ENCODE measurements at regions not wholly inside any gene's neighbourhood (a gene's known extent, or its start where the extent isn't known, plus 50 kb on each side); places are given as distances from the start of the nearest gene placed in this dataset.
"Not testable (repeated sequence)": the region's sequence is repeated elsewhere in the genome, so short reads cannot be mapped to it uniquely, and the experiment has no call there.

DNA sequence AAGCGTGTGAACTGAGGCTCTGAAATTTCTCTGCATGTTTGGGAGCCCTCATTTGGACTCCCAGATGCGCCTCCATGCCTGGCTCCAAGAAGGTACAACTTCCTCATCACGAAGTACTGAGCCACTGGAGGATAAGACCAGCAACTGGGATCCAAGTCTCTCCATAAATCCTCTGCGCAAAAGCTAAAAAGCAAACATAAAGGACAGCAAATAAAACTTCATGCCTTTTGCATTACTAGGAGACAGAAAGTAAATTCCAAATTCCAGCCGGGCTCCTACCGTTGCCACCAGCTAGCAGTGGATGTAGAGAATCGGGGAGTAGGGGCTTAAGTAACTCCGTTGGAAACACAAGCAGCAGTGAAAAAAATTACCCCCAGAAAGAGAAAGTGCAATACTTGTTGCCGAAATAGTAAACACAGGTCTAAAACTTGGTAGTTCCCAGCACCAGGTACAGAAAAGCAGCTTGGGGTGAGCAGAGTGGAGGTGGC lies 477.1 kb upstream of the TENM3 start:
- no peak for DNase-seq

DNA sequence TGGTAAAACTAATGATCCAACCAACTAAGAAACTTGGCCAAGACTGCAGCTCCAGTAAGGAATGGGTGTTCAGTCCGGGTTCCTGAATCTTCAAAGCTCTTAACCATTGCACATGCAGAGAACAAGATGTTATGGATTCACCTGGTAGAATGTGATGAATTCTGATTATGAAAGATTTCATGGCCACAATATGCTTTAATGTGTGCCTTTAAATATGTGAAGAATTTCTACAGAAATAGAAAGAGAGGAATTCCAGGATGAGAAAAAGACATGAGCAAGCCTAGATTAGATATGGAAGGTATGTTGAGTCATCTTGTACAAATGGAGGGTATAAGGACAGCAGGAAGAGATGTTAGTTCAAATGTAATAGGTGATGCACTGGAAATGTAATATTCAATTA lies 472.2 kb upstream of the TENM3 start:
- DNase-seq, result no peak

DNA sequence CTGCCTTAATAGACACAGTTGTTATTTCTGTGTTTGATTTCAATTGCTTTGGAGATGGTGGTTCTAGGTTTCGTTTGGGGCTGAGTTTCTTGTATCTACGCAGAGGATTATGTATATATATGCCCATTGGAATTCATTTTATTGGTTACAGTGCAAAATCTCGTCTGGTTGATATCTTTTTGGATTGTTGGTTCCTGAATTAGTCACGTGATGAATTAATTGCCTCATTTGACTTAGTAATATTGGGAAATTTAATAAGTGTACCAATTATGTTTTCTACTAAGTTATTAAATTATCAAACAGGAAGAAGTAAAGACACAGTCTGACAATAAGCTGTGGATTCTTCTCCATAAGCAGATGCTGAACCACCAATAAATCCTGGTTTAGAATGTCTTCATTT lies 467.9 kb upstream of the TENM3 start:
- no peak for DNase-seq

DNA sequence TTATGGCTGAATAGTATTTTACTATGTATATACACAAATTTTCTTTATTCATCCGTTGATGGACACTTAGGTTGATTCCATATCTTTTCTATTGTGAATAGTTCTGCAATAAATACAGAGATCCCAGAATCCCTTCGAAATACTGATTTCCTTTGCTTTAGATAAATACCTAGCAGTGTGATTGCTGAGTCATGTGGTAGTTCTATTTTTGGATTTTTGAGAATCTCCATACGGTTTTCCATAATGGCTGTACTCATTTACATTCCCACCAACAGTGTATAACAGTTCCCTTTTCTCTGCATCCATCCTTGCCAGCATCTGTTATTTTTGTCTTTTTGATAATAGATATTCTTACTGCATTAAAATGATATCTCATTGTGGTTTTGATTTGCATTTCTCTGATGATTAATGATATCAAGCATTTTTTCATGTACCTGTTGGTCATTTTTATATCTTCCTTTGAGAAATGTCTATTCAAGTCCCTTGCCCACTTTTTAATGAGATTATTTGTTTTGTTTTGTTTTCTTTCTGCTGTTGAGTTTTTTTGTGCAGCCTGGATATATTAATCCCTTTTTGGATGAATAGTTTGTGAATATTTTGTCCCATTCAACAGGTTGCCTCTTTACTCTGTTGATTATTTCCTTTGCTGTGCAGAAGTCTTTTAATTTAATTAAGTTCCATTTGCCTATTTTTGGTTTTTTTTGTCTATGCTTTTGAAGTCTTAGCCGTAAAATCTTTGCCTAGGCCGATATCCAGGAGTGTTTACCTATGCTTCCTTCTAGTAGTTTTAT lies 466.7 kb upstream of the TENM3 start:
- DNase-seq, result no peak

DNA sequence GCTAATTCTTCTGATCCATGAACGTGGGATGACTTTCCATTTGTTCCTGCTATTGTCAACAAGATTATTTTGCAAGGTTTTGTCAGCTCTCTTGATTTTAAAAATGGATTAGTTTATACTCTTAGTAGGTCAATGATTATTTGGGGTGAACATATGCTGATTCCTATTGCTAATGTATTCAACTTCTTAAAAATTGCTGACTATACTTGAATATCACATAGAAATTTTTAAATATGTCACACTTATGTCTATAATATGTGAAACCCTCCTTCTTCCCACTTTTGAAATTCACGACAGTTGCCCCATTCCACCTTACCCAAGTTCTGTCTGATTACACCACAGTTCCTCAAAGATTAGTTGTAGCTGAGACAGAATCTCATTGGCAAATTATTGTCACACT lies 465.7 kb upstream of the TENM3 start:
- DNase-seq, result no peak

DNA sequence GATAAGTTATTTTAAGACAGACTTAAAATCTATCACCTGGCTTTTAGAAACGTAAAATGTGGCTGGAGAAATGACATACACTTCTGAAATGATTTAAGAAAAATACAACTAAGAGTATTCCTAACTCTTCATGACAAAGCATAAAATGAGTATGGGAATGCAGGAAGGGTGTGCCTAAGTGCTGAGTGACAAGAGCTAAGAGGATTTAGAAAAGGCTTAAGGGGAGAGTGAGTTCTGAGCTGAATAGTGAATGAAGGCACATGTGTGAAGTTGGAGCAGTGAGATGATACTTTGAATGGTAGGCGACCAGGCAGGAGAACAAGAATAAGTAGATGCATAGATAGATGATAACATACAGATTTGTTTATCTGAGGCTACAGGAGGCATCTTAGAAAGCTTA lies 458.3 kb upstream of the TENM3 start:
- DNase-seq, result no peak

DNA sequence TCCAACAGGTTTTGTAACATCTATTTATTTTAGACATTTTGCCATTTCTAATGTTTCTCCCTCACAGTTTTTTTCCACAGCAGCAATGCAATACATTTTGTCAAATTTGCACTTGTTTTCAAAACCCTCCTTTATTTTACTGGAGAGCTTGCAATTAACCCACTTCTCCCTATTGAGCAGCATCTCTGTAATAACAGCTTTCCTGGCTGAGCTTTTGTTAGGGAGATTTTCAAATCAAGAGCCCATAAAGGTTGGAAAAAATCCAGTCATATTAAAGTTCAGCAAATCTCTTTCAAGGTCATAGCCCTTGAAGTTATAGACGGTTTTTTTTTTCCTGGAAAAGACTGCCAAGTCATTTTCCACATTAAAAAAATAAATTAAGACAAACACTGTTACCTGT lies 450.6 kb upstream of the TENM3 start:
- DNase-seq, result no peak

DNA sequence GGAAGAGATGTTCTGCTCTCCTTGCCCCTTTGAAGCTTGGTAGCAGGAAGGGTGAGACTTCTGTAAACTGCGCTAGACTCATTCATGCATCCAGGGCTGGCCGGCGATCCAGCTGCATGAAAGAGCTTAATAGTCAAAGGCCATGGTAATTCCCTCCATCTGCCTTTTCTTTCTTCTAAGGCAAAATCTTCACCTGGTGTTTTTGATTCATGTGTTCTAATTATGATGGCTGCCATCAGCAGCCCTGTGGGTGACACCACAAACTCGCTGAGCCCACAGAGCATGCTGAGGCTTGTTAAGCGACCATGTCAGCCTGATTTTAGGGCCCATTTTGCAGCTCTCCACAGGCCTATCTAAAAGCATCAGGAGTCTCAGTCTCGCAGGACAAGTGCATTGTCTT lies 450.1 kb upstream of the TENM3 start:
- DNase-seq, result no peak

DNA sequence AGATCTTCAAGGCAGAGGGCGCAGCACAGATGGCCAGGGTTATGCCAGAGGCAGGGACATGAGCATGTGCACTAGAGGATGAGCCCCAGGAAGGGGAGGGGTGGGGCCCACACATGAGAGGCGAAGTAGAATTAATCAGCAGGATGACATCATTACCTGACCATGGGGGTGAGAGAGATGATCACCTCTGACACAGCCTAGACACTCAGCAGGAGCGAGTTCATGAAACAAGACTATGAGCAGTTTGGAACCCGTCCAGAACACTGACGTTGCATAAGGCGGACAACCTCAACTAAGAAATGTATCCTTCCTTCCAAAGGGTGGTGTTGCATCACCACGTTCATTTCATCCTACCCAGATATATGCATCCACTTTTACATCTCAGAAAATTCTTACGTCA lies 446.7 kb upstream of the TENM3 start:
- DNase-seq, result no peak

DNA sequence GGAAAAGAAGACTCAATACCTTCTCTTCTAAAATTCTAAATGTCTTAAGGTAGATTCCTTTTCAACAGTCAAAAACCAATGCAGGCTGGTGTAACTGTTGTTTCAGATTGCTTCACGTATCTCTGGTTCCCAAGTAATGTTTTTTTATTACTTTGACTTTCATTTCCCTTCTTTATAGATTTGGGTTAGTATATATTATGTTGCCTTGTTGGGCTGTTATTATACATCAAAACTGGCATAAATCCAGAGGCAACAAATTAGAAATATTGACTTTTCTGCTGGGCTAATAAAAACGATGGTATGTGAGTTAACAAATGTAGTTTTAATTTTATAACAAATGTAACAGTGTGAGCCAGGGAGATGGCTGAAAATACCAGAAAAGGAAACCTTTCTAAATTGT lies 444.7 kb upstream of the TENM3 start:
- no peak for DNase-seq

DNA sequence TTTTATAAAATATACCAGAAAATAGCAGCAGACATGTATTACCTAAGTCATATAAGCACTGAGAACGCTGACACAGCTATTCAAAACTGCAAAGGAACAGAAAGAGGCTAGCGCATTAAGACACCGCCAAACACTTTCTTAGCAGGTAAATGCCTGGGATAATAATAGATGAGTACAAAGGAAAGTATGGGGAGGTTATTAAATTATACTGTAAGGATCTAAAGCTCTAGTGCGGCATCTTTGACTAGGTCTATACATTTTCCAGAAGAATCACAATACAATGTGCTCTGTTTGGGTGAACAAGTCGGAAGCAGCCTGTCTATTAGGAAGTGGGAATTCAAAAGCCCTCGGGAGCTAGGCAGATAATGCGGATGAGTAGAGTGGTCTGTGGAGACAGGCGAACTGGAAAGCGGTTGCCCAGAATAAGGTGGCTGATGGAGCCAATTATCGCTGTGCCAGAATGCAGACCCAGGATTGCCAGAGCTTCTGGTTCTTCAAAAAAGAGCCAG lies 443.6 kb upstream of the TENM3 start:
- DNase-seq, result no peak

DNA sequence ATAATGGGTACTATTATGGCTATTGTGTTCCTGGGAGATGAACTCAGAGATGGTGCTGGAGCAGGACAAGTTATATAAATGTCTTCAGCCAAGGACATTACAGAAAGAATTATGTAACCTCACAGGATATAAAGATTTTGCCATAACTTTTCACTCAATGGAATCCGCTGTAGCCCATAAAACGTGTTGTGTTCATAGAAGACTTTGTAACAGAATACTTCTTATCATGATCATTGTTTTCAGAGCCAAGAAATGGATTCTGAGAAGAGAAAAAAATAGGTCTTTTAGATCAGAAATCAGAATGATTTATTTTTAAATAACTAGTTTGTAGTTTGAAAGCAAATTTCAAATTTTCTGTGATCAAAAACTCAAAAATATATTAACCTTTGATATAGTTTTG lies 441.0 kb upstream of the TENM3 start:
- DNase-seq, result no peak

DNA sequence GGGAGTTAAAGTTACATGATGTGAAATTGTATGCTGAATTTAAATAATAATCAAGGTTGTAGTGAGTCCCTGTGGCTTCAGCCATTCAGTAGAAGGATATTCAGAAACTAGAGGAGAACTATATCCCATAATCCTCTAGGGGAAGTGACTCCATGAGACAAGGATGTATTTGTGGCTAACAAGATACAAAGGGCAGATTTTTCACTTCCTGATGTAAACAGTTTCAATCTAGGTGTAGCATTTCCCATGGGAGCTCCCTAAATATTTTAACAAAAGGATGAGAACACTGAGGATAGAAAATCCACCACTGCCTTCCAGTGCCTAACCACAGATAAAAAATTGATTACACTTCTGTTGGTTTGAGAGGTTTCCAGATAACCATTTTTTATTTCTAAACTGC lies 435.4 kb upstream of the TENM3 start:
- no peak for DNase-seq

DNA sequence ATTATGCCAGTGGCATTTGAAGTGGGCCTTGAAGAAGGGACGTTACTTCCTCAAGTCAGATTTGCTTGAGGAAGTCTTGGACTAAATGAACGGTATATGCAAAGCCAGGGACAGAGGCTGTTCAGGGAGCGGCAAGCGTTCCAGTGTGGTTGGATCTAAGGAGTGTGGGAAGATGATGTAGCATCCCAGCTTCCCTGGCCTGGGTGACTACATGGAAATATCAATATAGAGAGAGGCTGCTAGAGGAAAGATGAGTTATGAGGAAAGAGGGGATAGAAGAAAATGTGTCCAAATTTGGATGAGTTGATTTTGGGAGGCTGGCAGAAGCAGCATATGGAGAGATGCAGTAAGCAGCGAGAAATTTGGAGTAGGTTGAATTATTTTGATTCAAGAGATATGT lies 432.5 kb upstream of the TENM3 start:
- no peak for DNase-seq

DNA sequence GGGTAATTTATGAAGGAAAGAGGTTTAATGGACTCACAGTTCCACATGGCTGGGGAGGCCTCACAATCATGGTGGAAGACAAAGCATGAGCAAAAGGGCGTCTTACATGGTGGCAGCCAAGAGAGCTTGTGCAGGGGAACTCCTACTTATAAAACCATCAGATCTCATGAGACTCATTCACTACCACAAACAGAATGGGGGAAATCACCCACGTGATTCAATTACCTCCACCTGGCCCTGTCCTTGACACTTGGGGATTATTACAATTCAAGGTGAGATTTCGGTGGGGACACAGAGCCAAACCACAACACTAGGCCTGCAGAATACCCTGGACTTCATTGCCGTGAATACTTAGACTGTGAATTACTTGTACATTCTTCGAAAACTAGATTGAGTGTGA lies 431.7 kb upstream of the TENM3 start:
- not testable (repeated sequence) for DNase-seq

DNA sequence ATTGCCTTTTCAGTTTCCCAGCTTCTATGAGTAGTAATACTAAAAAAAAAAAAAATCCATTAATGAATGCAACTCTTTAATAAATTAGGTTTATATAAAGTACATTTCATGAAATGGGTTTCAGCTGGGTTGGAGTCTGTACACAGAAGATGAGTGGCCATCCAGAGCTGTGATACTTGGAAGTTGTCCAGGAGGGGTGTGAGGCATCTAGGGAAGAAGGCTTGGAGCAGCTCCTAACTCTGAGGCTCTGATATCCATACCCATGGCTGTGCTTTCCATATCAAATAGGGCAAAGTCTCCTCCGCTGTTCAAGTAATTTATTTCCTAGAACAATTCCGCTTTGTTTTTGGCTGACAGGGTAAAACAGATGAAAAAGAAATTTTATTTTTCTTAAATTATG lies 423.3 kb upstream of the TENM3 start:
- no peak for DNase-seq

DNA sequence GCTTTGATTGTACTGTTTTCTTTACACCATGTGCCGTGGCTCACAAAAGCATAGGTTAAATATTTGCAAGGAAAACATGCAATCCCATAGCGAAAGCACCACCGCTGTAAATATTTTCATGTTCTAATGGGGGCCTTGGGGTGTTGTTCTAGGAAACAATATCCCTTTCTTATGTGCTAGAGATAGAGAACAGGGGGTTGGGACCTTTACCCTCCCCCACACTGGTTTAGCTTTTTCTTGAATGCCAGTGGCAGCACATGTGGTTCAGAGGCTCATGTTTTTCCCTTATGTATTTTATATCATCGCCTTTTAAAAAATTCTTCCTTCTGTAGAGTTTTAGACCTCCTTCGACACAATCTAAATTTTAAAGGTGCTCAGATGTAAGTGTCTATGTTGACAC lies 422.6 kb upstream of the TENM3 start:
- no peak for DNase-seq

DNA sequence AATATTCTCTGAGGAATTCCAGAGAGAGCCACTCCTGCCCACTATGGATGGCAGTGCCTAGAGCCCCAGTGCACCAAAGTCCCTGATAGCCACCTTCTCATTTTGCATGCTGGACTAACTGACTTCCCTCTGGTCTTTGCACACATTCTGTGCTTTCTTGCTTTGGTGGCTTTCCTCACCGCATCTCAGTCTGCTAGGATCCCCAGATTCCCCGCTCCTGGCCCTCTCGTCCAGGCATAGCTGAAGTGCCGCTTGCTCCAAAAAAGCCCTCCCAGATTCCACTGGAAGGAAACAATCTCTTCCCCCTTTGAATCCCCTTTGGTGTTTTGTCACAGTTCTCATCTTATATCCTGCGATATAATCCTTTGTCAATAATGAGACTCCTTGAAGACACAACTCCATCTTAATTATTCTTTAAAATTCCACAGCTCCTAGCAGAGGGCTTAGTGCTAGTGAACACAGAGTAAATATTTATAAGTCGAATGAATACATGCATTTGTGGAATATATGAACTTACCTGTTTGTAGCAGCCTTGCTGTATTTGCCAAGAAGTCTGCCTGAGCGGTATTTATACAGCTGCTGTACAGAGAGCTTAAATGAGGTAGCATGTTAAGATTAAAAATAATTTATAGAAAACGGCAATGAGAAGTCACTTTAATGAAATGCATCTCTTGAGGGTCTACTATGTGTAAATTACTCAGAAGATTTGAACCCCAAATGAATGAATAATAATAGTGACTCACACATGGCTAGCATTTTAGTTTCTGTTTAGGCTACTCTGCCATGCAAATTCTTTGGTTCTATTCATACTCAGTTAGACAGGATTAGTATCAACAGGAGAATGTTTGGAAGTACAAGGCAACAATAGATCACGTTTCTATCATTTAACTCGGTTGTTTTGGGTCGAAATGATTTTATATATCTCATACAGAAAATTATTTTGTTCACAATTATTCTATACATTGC lies 421.9 kb upstream of the TENM3 start:
- DNase-seq, result no peak

DNA sequence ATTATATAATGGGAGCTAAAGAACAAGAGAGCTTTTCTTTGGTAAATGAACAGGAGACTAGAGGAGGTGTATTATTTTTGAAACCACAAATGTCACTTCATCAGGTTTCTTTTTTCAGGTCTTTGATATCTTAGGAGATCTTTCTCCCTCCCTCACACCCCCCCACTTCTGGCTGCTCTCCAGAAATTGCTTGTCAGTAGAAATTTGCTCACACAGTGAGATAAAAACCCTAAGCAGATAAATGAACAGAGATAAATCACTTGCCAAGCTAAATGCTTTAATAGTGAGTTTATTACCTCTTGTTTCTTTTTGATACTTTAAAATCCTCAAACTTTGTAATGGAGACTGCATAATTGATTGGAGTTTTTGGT lies 421.2 kb upstream of the TENM3 start:
- DNase-seq, result no peak

DNA sequence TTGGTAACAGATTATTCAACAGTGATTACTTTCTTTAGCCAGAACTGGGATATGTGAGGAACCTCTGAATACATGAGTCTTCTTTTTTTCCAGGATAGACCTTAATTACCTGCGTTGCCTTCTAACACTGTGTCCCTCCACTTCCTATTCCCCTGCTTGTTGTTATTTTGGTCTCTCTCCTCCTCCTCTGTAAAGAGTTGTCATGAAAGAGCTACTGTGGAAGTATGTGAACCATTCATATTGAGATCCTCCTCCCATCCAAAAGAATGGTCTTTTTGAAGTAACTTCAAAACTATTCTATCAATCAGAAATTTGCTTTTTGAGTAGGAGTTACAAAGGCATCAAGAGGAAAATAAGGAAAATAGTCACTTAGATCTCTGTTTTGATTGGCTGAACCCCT lies 420.0 kb upstream of the TENM3 start:
- no peak for DNase-seq

DNA sequence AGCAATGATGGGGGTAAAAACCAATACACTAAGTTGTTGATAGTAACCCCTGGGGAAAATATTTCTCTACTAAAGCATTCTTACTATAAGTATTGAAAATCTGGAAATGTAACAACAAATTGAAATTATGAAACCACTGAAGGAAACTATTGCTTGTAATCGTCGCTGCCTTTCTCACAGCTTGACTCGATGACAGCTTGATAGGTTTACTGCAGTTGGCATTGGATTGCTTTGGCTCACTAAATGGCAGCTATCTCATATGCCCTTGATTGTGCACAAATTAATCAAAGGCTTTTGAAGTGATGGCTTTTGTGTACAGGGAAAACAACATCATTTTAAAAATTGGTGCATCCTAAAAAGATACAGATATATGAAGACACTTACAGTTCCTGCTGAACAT lies 419.6 kb upstream of the TENM3 start:
- no peak for DNase-seq

DNA sequence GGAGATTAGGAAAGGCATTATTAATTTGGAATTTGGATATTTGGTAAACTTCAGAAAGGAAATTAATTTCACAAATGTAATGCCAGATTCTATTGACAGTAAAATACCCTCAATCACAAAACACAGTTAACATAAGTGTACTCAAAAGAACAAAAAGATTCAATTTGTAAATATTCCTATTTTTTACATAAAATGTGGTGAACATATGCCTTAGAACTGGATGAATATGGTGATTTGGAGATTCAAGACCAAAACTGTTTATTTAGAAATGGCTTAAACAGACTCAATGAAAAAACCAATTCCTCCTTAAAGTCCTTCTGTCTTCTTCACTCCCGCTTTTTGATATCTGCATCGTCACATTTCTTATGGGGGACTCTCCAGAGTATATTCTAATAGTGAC lies 417.6 kb upstream of the TENM3 start:
- DNase-seq, result no peak

DNA sequence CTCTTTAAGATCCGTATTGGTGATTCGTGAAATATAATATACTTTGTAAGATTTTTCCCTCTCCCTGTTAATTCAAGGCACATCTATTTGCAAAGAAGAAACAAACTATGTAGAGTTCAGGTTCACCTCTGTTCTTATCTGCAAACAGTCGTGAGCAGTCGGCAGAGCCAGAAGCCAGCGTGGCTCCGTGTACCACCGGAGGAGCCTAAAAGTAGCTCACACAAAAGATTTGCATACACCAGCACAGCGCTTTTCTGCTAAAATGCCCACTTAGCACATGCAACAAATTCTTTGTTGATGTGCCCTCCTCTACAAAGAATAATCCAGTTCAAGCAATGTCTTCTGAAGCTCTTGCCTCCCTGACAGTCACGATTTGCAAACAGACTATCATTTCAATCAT lies 416.0 kb upstream of the TENM3 start:
- DNase-seq, result no peak

DNA sequence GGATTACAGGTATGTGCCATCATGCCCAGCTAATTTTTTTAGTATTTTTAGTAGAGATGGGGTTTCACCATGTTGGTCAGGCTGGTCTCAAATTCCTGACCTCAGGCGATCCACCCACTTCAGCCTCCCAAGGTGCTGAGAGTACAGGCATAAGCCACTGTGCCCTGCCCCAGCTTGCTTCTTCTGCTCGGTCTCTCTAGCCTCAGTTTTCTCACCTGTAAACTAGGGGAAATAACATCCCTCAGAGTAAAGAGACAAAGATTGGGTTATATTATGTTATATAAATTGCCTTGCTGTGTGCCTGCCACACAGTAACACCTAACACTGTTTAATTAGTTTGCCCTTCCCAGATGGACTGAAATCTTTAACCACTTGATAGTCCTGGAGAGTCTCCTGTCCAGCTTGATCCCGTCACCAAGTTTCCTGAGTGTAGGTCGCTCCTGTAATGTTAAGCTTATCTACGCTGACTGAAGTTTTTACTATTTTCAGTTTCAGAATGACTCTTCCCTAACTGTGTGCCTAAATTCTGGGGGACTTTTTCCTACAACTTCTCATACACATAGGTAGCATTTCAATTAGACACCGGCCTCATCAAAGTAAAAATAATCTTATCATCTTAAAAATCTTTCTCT lies 412.7 kb upstream of the TENM3 start:
- no peak for DNase-seq
